HCT116 (cell line): ENCODE measurements at regions not wholly inside any gene's neighbourhood (a gene's known extent, or its start where the extent isn't known, plus 50 kb on each side); places are given as distances from the start of the nearest gene placed in this dataset.

ENCODE experiments used
- ATAC-seq: fragments of 200-7000 bp; cut with Tn5 transposase; 2 replicates; pipeline ENCODE4 v1.9.1; 2020; ENCODE audit warnings: mild to moderate bottlenecking, moderate library complexity
- BruUV-seq: library from RNA; stranded (reverse); fragments of 400-500 nt; replicated peaks from 2 replicates; lab custom pipeline; 2021; lab: Mats Ljungman, UMichigan
- CTCF ChIA-PET: fragments of 300-600 bp; sonication (Branson Sonifier 250); formaldehyde crosslinking; loops from one replicate; lab custom pipeline; 2021; ENCODE audit warnings: antibody characterized with exemption; lab: Charles Lee
- POLR2A ChIA-PET: fragments of 300-600, 350-600 bp; sonication (Branson Sonifier 250); formaldehyde crosslinking; loops from one replicate; lab custom pipeline; 2021; ENCODE audit warnings: antibody characterized with exemption; lab: Charles Lee
- RAD21 ChIA-PET, 2 experiments: fragments of 300-600 bp; sonication (Branson Sonifier 250); formaldehyde crosslinking; loops; one replicate each; lab custom pipeline; 2023; ENCODE audit warnings: low total read pairs in 2 of 2; ENCODE audit not compliant: uncharacterized antibody in 2 of 2, unreplicated experiment in 2 of 2, low non-redundant PET in 1 of 2; lab: Charles Lee
- DNase-seq: peaks from one replicate; pipeline ENCODE4 v3.0.0-alpha.2; 2010; ENCODE audit warnings: low read depth, low spot score
- H2AFZ ChIP-seq: fragments of 200-600 bp; shearing (Covaris generic), sonication (generic); 2 replicates; pipeline ENCODE4 v1.6.1; 2017; ENCODE audit warnings: low read depth, mixed run types, mixed read lengths, antibody characterized with exemption, low read length; ENCODE audit not compliant: poor library complexity, severe bottlenecking
- H3K27ac ChIP-seq: 2 replicates; pipeline ENCODE4 v1.5.1; 2012; ENCODE audit warnings: low read depth, low read length
- H3K27me3 ChIP-seq: fragments of 200-600 bp; sonication (generic); 2 replicates; pipeline ENCODE4 v1.6.1; 2016; ENCODE audit warnings: mixed run types, low read length, mixed read lengths; ENCODE audit not compliant: insufficient read depth
- H3K36me3 ChIP-seq, 2 experiments: fragments of 200-500 bp in 1 of 2; fragments of 200-600 bp in 1 of 2; sonication (Bioruptor generic) in 1 of 2; sonication (generic) in 1 of 2; 2 replicates each; pipeline versions ENCODE4 v1.5.1 to v1.6.1; 2014 to 2016; ENCODE audit warnings: low read length in 2 of 2, inconsistent platforms in 1 of 2, mixed read lengths in 1 of 2, mixed run types in 1 of 2; ENCODE audit not compliant: insufficient read depth in 2 of 2, control insufficient read depth in 1 of 2
- H3K4me1 ChIP-seq, 2 experiments: fragments of 200-600 bp in 1 of 2; sonication (generic) in 1 of 2; 2 replicates each; pipeline versions ENCODE4 v1.5.1 to v1.6.1; 2012 to 2017; ENCODE audit warnings: low read length in 2 of 2, inconsistent platforms in 1 of 2, mild to moderate bottlenecking in 1 of 2, mixed read lengths in 1 of 2, mixed run types in 1 of 2, moderate library complexity in 1 of 2; ENCODE audit not compliant: insufficient read depth in 2 of 2, control insufficient read depth in 1 of 2
- H3K4me2 ChIP-seq: fragments of 200-600 bp; sonication (generic); 2 replicates; pipeline ENCODE4 v1.6.1; 2017; ENCODE audit warnings: mixed run types, low read length, mixed read lengths
- H3K4me3 ChIP-seq, 2 experiments: fragments of 200-600 bp in 1 of 2; sonication (generic) in 1 of 2; replicated peaks in 1 of 2; 2 replicates each; pipeline ENCODE4 v1.5.1; 2011 to 2016; ENCODE audit warnings: low read length in 2 of 2, control low read depth in 1 of 2, low read depth in 1 of 2, mild to moderate bottlenecking in 1 of 2, mixed read lengths in 1 of 2, mixed run types in 1 of 2
- H3K79me2 ChIP-seq: fragments of 200-600 bp; sonication (generic); 2 replicates; pipeline ENCODE4 v1.6.1; 2017; ENCODE audit warnings: mild to moderate bottlenecking, mixed run types, low read length, moderate library complexity, mixed read lengths; ENCODE audit not compliant: insufficient read depth
- H3K9ac ChIP-seq: fragments of 200-600 bp; sonication (generic); 2 replicates; pipeline ENCODE4 v1.6.1; 2016; ENCODE audit warnings: low read length, mixed read lengths
- H3K9me2 ChIP-seq: fragments of 200-600 bp; sonication (generic), shearing (Covaris generic); 2 replicates; pipeline ENCODE4 v1.6.1; 2017; ENCODE audit warnings: mixed run types, mild to moderate bottlenecking, moderate library complexity; ENCODE audit not compliant: insufficient read depth
- H3K9me3 ChIP-seq, 2 experiments: fragments of 200-500 bp in 1 of 2; fragments of 200-600 bp in 1 of 2; sonication (Bioruptor generic) in 1 of 2; sonication (generic) in 1 of 2; 2 replicates each; pipeline ENCODE4 v1.6.1; 2014 to 2017; ENCODE audit warnings: low read length in 2 of 2, mixed read lengths in 2 of 2, inconsistent platforms in 1 of 2, low read depth in 1 of 2, mild to moderate bottlenecking in 1 of 2, mixed run types in 1 of 2, moderate library complexity in 1 of 2; ENCODE audit not compliant: control insufficient read depth in 1 of 2, insufficient read depth in 1 of 2
- H4K20me1 ChIP-seq: fragments of 200-600 bp; sonication (generic), shearing (Covaris generic); 2 replicates; pipeline ENCODE4 v1.6.1; 2017; ENCODE audit warnings: mixed run types, mild to moderate bottlenecking, moderate library complexity; ENCODE audit not compliant: insufficient read depth
- ATF3 ChIP-seq: IDR thresholded peaks from 2 replicates; pipeline ENCODE4 v1.6.1; 2012
- CBX3 ChIP-seq: IDR thresholded peaks from 2 replicates; pipeline ENCODE4 v1.6.1; 2012; ENCODE audit warnings: low read depth
- CTCF ChIP-seq, 3 experiments: fragments of 200-600 bp in 1 of 3; sonication (generic) in 1 of 3; IDR thresholded peaks in 2 of 3; conservative IDR thresholded peaks in 1 of 3; 2 replicates each; pipeline ENCODE4 v1.5.1; 2012 to 2017; ENCODE audit warnings: low read depth in 2 of 3, low read length in 2 of 3, antibody characterized with exemption in 1 of 3, borderline replicate concordance in 1 of 3, control low read depth in 1 of 3, mild to moderate bottlenecking in 1 of 3, mixed read lengths in 1 of 3, mixed run types in 1 of 3, moderate library complexity in 1 of 3; ENCODE audit not compliant: insufficient read depth in 1 of 3
- EGR1 ChIP-seq: IDR thresholded peaks from 2 replicates; pipeline ENCODE4 v1.6.1; 2012; ENCODE audit warnings: low read depth
- EZH2 ChIP-seq: fragments of 200-600 bp; sonication (generic); IDR thresholded peaks from 2 replicates; pipeline ENCODE4 v1.6.1; 2017; ENCODE audit warnings: antibody characterized with exemption, mixed run types
- EZH2phosphoT487 ChIP-seq: fragments of 200-600 bp; IDR thresholded peaks from 2 replicates; pipeline ENCODE4 v1.6.1; 2018; ENCODE audit warnings: antibody characterized with exemption, borderline replicate concordance
- FOSL1 ChIP-seq: IDR thresholded peaks from 2 replicates; pipeline ENCODE4 v1.6.1; 2012; ENCODE audit warnings: low read depth
- JUND ChIP-seq: IDR thresholded peaks from 2 replicates; pipeline ENCODE4 v1.6.1; 2012
- MAX ChIP-seq: IDR thresholded peaks from 2 replicates; pipeline ENCODE4 v1.6.1; 2012
- POLR2A ChIP-seq: IDR thresholded peaks from 2 replicates; pipeline ENCODE4 v1.7.0; 2011; ENCODE audit warnings: borderline replicate concordance; ENCODE audit not compliant: insufficient read depth, insufficient read length; ENCODE audit errors: extremely low read depth
- POLR2AphosphoS5 ChIP-seq: IDR thresholded peaks from 2 replicates; pipeline ENCODE4 v1.6.1; 2011; ENCODE audit warnings: mild to moderate bottlenecking, low read depth, low read length, moderate library complexity
- RAD21 ChIP-seq: IDR thresholded peaks from 2 replicates; pipeline ENCODE4 v1.6.1; 2012; ENCODE audit warnings: low read depth, mild to moderate bottlenecking
- SIN3A ChIP-seq: IDR thresholded peaks from 2 replicates; pipeline ENCODE4 v1.6.1; 2012; ENCODE audit warnings: low read depth
- SP1 ChIP-seq: IDR thresholded peaks from 2 replicates; pipeline ENCODE4 v1.6.1; 2012; ENCODE audit warnings: low read depth
- SRF ChIP-seq: IDR thresholded peaks from 2 replicates; pipeline ENCODE4 v1.6.1; 2012; ENCODE audit warnings: low read depth
- TCF7L2 ChIP-seq: IDR thresholded peaks from 2 replicates; pipeline ENCODE4 v1.7.0; 2011; ENCODE audit warnings: borderline replicate concordance, inconsistent platforms; ENCODE audit not compliant: insufficient read depth, insufficient read length; ENCODE audit errors: extremely low read depth
- YY1 ChIP-seq: IDR thresholded peaks from 2 replicates; pipeline ENCODE4 v1.6.1; 2011; ENCODE audit warnings: low read length, low read depth, moderate library complexity, mild to moderate bottlenecking; ENCODE audit not compliant: insufficient replicate concordance; ENCODE audit errors: extremely low read depth
- ZFX ChIP-seq: fragments of 450-650 bp; IDR thresholded peaks from 2 replicates; pipeline ENCODE4 v1.6.1; 2017
- ZNF274 ChIP-seq: fragments of 200-500 bp; sonication (Bioruptor generic); IDR thresholded peaks from 2 replicates; pipeline ENCODE4 v1.6.1; 2014; ENCODE audit warnings: mild to moderate bottlenecking, low read depth, low read length, inconsistent platforms
- intact Hi-C: fragments of 100-400 bp; cut with micrococcal nuclease; formaldehyde crosslinking; loops from 2 replicates; pipeline ENCODE4 v1.10.0; 2022
- TF ChIP-seq, protein P1 (sequence below): IDR thresholded peaks from 2 replicates; pipeline ENCODE4 v1.6.1; 2012; ENCODE audit warnings: low read depth

- no TSS peak for BruUV-seq
- Histone ChIP-seq H4K20me1 (no peaks in the 10 kb centered on the region), H3K9me3 (no peaks in the 10 kb centered on the region)
- DNase-seq, result no peak
- TF ChIP-seq FOSL1, result no peak
- no peak for TF ChIP-seq ATF3
- no peak for TF ChIP-seq SIN3A
- no peak for TF ChIP-seq POLR2A
- no peak for TF ChIP-seq MAX
- TF ChIP-seq POLR2AphosphoS5, result no peak
- no peak for TF ChIP-seq TCF7L2
- TF ChIP-seq EZH2phosphoT487, result no peak
- no peak for TF ChIP-seq RAD21
- TF ChIP-seq EZH2, result no peak
- TF ChIP-seq CBX3, result no peak
- no peak for TF ChIP-seq SP1
- TF ChIP-seq YY1, result no peak
- no peak for TF ChIP-seq JUND
- TF ChIP-seq EGR1, result no peak
- TF ChIP-seq CTCF (IDR thresholded peaks at IDR 0.05 in 2 of 3, conservative IDR thresholded peaks at IDR 0.05 in 1 of 3; ENCODE audit: borderline replicate concordance in 1 of 3, insufficient read depth in 1 of 3, low read depth in 2 of 3, low read length in 2 of 3), result no peak
- TF ChIP-seq SRF, result no peak
- TF ChIP-seq, protein P1, sequence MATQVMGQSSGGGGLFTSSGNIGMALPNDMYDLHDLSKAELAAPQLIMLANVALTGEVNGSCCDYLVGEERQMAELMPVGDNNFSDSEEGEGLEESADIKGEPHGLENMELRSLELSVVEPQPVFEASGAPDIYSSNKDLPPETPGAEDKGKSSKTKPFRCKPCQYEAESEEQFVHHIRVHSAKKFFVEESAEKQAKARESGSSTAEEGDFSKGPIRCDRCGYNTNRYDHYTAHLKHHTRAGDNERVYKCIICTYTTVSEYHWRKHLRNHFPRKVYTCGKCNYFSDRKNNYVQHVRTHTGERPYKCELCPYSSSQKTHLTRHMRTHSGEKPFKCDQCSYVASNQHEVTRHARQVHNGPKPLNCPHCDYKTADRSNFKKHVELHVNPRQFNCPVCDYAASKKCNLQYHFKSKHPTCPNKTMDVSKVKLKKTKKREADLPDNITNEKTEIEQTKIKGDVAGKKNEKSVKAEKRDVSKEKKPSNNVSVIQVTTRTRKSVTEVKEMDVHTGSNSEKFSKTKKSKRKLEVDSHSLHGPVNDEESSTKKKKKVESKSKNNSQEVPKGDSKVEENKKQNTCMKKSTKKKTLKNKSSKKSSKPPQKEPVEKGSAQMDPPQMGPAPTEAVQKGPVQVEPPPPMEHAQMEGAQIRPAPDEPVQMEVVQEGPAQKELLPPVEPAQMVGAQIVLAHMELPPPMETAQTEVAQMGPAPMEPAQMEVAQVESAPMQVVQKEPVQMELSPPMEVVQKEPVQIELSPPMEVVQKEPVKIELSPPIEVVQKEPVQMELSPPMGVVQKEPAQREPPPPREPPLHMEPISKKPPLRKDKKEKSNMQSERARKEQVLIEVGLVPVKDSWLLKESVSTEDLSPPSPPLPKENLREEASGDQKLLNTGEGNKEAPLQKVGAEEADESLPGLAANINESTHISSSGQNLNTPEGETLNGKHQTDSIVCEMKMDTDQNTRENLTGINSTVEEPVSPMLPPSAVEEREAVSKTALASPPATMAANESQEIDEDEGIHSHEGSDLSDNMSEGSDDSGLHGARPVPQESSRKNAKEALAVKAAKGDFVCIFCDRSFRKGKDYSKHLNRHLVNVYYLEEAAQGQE, result no peak
- no peak for TF ChIP-seq ZNF274
- no peak for TF ChIP-seq ZFX
- TF ChIP-seq, all 23 proteins: peak for 0
- ChIA-PET RAD21 (no interaction called here), CTCF (no interaction called here), POLR2A (no interaction called here)
- no peak overlapping the region for H3K4me2 ChIP-seq
- no peak overlapping the region for H2AFZ ChIP-seq
- no peak overlapping the region for H3K9ac ChIP-seq
- H3K79me2 ChIP-seq, result no peaks in the 10 kb centered on the region
- no peaks in the 10 kb centered on the region for H3K27me3 ChIP-seq
- H3K36me3 ChIP-seq, result no peaks in the 10 kb centered on the region
- no peaks in the 10 kb centered on the region for H3K9me2 ChIP-seq
- H3K27ac ChIP-seq, result no peak overlapping the region
- H3K4me3 ChIP-seq, result no peak overlapping the region
- peaks cover 5 to 12% of the 10 kb centered on the region in 2 experiments; a peak in 3 of 4 replicates for H3K4me1 ChIP-seq
- ATAC-seq, result no peak
- intact Hi-C loops, result no loop called here
Observed at GRCh38 chr1:229116114-229116513, 154.8 kb upstream of the RAB4A start.
